ENCODE measurements at regions not wholly inside any gene's neighbourhood (a gene's known extent, or its start where the extent isn't known, plus 50 kb on each side); places are given as distances from the start of the nearest gene placed in this dataset.

GRCh38 chr1:98025858-98026257 lies 105.0 kb upstream of the DPYD start:
- no peak overlapping the region for H2BK5ac ChIP-seq (ENCODE audit: low read depth, low read length, poor library complexity, severe bottlenecking)
- H2BK120ac ChIP-seq (ENCODE audit: low read depth, low read length), result no peak overlapping the region
- no peaks in the 10 kb centered on the region for H3K9me3 ChIP-seq (ENCODE audit: control insufficient read depth, low read length)
- no peak overlapping the region for H2BK15ac ChIP-seq (ENCODE audit: low read depth, poor library complexity, severe bottlenecking)
- no peak overlapping the region for H3K4ac ChIP-seq (ENCODE audit: low read depth in 1 of 2, low read length in 2 of 2)
- DNase-seq, result no peak
- H3K4me1 ChIP-seq (ENCODE audit: control insufficient read depth, insufficient read depth, low read depth, low read length), result no peaks in the 10 kb centered on the region
- H3K36me3 ChIP-seq (ENCODE audit: control insufficient read depth in 1 of 2, insufficient read depth in 2 of 2, low read depth in 1 of 2, low read length in 2 of 2), result no peaks in the 10 kb centered on the region
- no peak overlapping the region for H2AK5ac ChIP-seq (ENCODE audit: low read length, severe bottlenecking)
- no peak overlapping the region for H2BK12ac ChIP-seq (ENCODE audit: low read length in 2 of 2)
- H3K18ac ChIP-seq (ENCODE audit: low read depth in 1 of 2, low read length in 2 of 2), result no peak overlapping the region
- 100% methylated on average over 2 of the region's 3 CpGs for WGBS
- H4K8ac ChIP-seq (ENCODE audit: low read length), result no peak overlapping the region
- no peak overlapping the region for H4K91ac ChIP-seq (ENCODE audit: low read length)
- H3K27ac ChIP-seq (ENCODE audit: low read length, poor library complexity, severe bottlenecking), result no peak overlapping the region
- no peaks in the 10 kb centered on the region for H3K79me1 ChIP-seq (replicated peaks; ENCODE audit: low read length, poor library complexity, severe bottlenecking)
- H3K4me2 ChIP-seq (ENCODE audit: low read length, poor library complexity, severe bottlenecking), result no peak overlapping the region
- H3K9ac ChIP-seq (ENCODE audit: low read length), result no peak overlapping the region
- H3K27me3 ChIP-seq (ENCODE audit: control insufficient read depth in 1 of 2, insufficient read depth in 1 of 2, low read length in 2 of 2), result no peaks in the 10 kb centered on the region
- H3K4me3 ChIP-seq (ENCODE audit: insufficient read depth in 1 of 2, low read depth in 1 of 2, low read length in 2 of 2), result no peak overlapping the region
- H3K23ac ChIP-seq (ENCODE audit: low read length in 2 of 2), result no peak overlapping the region
- no peak overlapping the region for H3K14ac ChIP-seq (ENCODE audit: low read length in 2 of 2)
- H2AFZ ChIP-seq (ENCODE audit: low read depth, low read length), result no peak overlapping the region

GRCh38 chr1:98021126-98021525 lies 100.3 kb upstream of the DPYD start:
- Histone ChIP-seq H3K79me1 (replicated peaks; ENCODE audit: low read length, poor library complexity, severe bottlenecking) (no peaks in the 10 kb centered on the region), H3K23ac (ENCODE audit: low read length in 2 of 2) (no peak overlapping the region), H3K14ac (ENCODE audit: low read length in 2 of 2) (no peak overlapping the region), H3K9ac (ENCODE audit: low read length) (no peak overlapping the region), H4K8ac (ENCODE audit: low read length) (no peak overlapping the region), H3K27me3 (ENCODE audit: control insufficient read depth in 1 of 2, insufficient read depth in 1 of 2, low read length in 2 of 2) (no peaks in the 10 kb centered on the region), H3K9me3 (ENCODE audit: control insufficient read depth, low read length) (no peaks in the 10 kb centered on the region), H4K91ac (ENCODE audit: low read length) (no peak overlapping the region), H2BK5ac (ENCODE audit: low read depth, low read length, poor library complexity, severe bottlenecking) (no peak overlapping the region), H2BK120ac (ENCODE audit: low read depth, low read length) (no peak overlapping the region), H2BK12ac (ENCODE audit: low read length in 2 of 2) (no peak overlapping the region), H2BK15ac (ENCODE audit: low read depth, poor library complexity, severe bottlenecking) (no peak overlapping the region), H2AFZ (ENCODE audit: low read depth, low read length) (no peak overlapping the region), H3K4me2 (ENCODE audit: low read length, poor library complexity, severe bottlenecking) (no peak overlapping the region), H3K4ac (ENCODE audit: low read depth in 1 of 2, low read length in 2 of 2) (no peak overlapping the region), H3K18ac (ENCODE audit: low read depth in 1 of 2, low read length in 2 of 2) (no peak overlapping the region), H3K36me3 (ENCODE audit: control insufficient read depth in 1 of 2, insufficient read depth in 2 of 2, low read depth in 1 of 2, low read length in 2 of 2) (no peaks in the 10 kb centered on the region), H2AK5ac (ENCODE audit: low read length, severe bottlenecking) (no peak overlapping the region), H3K4me1 (ENCODE audit: control insufficient read depth, insufficient read depth, low read depth, low read length) (no peaks in the 10 kb centered on the region), H3K4me3 (ENCODE audit: insufficient read depth in 1 of 2, low read depth in 1 of 2, low read length in 2 of 2) (no peak overlapping the region), H3K27ac (ENCODE audit: low read length, poor library complexity, severe bottlenecking) (no peak overlapping the region)
- DNase-seq, result no peak
- WGBS, result no CpG with 5 or more reads among the region's 3 CpGs

- H2BK120ac ChIP-seq (ENCODE audit: low read depth, low read length), result no peak overlapping the region
- no peak for DNase-seq
- H3K23ac ChIP-seq (ENCODE audit: low read length in 2 of 2), result no peak overlapping the region
- H3K4ac ChIP-seq (ENCODE audit: low read depth in 1 of 2, low read length in 2 of 2), result no peak overlapping the region
- no peak overlapping the region for H3K4me2 ChIP-seq (ENCODE audit: low read length, poor library complexity, severe bottlenecking)
- H3K4me3 ChIP-seq (ENCODE audit: insufficient read depth in 1 of 2, low read depth in 1 of 2, low read length in 2 of 2), result no peak overlapping the region
- no peaks in the 10 kb centered on the region for H3K4me1 ChIP-seq (ENCODE audit: control insufficient read depth, insufficient read depth, low read depth, low read length)
- H4K91ac ChIP-seq (ENCODE audit: low read length), result no peak overlapping the region
- no peak overlapping the region for H2AK5ac ChIP-seq (ENCODE audit: low read length, severe bottlenecking)
- H3K14ac ChIP-seq (ENCODE audit: low read length in 2 of 2), result no peak overlapping the region
- no peaks in the 10 kb centered on the region for H3K9me3 ChIP-seq (ENCODE audit: control insufficient read depth, low read length)
- H3K27me3 ChIP-seq (ENCODE audit: control insufficient read depth in 1 of 2, insufficient read depth in 1 of 2, low read length in 2 of 2), result no peaks in the 10 kb centered on the region
- no peaks in the 10 kb centered on the region for H3K36me3 ChIP-seq (ENCODE audit: control insufficient read depth in 1 of 2, insufficient read depth in 2 of 2, low read depth in 1 of 2, low read length in 2 of 2)
- no peak overlapping the region for H2BK12ac ChIP-seq (ENCODE audit: low read length in 2 of 2)
- no peak overlapping the region for H3K27ac ChIP-seq (ENCODE audit: low read length, poor library complexity, severe bottlenecking)
- H3K9ac ChIP-seq (ENCODE audit: low read length), result no peak overlapping the region
- H2AFZ ChIP-seq (ENCODE audit: low read depth, low read length), result no peak overlapping the region
- no peaks in the 10 kb centered on the region for H3K79me1 ChIP-seq (replicated peaks; ENCODE audit: low read length, poor library complexity, severe bottlenecking)
- H4K8ac ChIP-seq (ENCODE audit: low read length), result no peak overlapping the region
- H2BK5ac ChIP-seq (ENCODE audit: low read depth, low read length, poor library complexity, severe bottlenecking), result no peak overlapping the region
- no peak overlapping the region for H2BK15ac ChIP-seq (ENCODE audit: low read depth, poor library complexity, severe bottlenecking)
- no peak overlapping the region for H3K18ac ChIP-seq (ENCODE audit: low read depth in 1 of 2, low read length in 2 of 2)
- no CpG with 5 or more reads among the region's 2 CpGs for WGBS
Measured at GRCh38 chr1:98019747-98020146, 98.9 kb upstream of the DPYD start.

- Histone ChIP-seq H3K9me3 (ENCODE audit: control insufficient read depth, low read length) (no peaks in the 10 kb centered on the region), H4K8ac (ENCODE audit: low read length) (no peak overlapping the region), H2BK5ac (ENCODE audit: low read depth, low read length, poor library complexity, severe bottlenecking) (no peak overlapping the region), H3K4me1 (ENCODE audit: control insufficient read depth, insufficient read depth, low read depth, low read length) (no peaks in the 10 kb centered on the region), H3K14ac (ENCODE audit: low read length in 2 of 2) (no peak overlapping the region), H4K91ac (ENCODE audit: low read length) (no peak overlapping the region), H2BK120ac (ENCODE audit: low read depth, low read length) (no peak overlapping the region), H3K27ac (ENCODE audit: low read length, poor library complexity, severe bottlenecking) (no peak overlapping the region), H3K4me3 (ENCODE audit: insufficient read depth in 1 of 2, low read depth in 1 of 2, low read length in 2 of 2) (no peak overlapping the region), H2BK12ac (ENCODE audit: low read length in 2 of 2) (no peak overlapping the region), H3K4ac (ENCODE audit: low read depth in 1 of 2, low read length in 2 of 2) (no peak overlapping the region), H2AFZ (ENCODE audit: low read depth, low read length) (no peak overlapping the region), H3K23ac (ENCODE audit: low read length in 2 of 2) (no peak overlapping the region), H3K18ac (ENCODE audit: low read depth in 1 of 2, low read length in 2 of 2) (no peak overlapping the region), H3K36me3 (ENCODE audit: control insufficient read depth in 1 of 2, insufficient read depth in 2 of 2, low read depth in 1 of 2, low read length in 2 of 2) (no peaks in the 10 kb centered on the region), H2BK15ac (ENCODE audit: low read depth, poor library complexity, severe bottlenecking) (no peak overlapping the region), H3K9ac (ENCODE audit: low read length) (no peak overlapping the region), H3K79me1 (replicated peaks; ENCODE audit: low read length, poor library complexity, severe bottlenecking) (no peaks in the 10 kb centered on the region), H3K27me3 (ENCODE audit: control insufficient read depth in 1 of 2, insufficient read depth in 1 of 2, low read length in 2 of 2) (no peaks in the 10 kb centered on the region), H3K4me2 (ENCODE audit: low read length, poor library complexity, severe bottlenecking) (no peak overlapping the region), H2AK5ac (ENCODE audit: low read length, severe bottlenecking) (no peak overlapping the region)
- WGBS, result 67% methylated on average over 1 of the region's 2 CpGs
- no peak for DNase-seq
Measured at GRCh38 chr1:98018074-98018473, 97.2 kb upstream of the DPYD start.

Data from mesenchymal stem cell (in vitro differentiated cells and primary cell).